ENCODE measurements at regions not wholly inside any gene's neighbourhood (a gene's known extent, or its start where the extent isn't known, plus 50 kb on each side); places are given as distances from the start of the nearest gene placed in this dataset.

DNA sequence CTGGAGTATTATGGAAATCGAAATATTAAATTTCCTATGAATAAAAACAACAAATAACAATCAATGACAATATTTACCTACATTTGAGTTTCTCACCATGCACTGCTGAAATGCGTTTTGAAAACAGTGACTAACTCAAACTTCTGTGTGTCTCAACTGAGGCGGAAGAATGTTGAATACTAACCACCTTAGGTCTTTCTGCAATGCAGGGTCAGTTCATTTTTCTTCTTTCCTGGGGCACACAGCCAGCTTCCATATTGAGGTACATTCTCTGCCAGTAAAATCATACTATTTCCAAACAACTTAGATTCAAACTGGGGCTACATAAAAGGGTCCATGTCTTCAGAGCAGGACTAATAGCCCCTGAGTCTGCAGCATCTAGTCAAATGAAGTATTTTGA lies 310.1 kb downstream of the UTRN start (continued):
- TF ChIP-seq, protein P1, sequence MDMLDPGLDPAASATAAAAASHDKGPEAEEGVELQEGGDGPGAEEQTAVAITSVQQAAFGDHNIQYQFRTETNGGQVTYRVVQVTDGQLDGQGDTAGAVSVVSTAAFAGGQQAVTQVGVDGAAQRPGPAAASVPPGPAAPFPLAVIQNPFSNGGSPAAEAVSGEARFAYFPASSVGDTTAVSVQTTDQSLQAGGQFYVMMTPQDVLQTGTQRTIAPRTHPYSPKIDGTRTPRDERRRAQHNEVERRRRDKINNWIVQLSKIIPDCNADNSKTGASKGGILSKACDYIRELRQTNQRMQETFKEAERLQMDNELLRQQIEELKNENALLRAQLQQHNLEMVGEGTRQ (IDR thresholded peaks at IDR 0.05; ENCODE audit: low read length) = no peak
- TF ChIP-seq POLR2AphosphoS5 (IDR thresholded peaks at IDR 0.05; ENCODE audit: low read depth, low read length) = no peak
- TF ChIP-seq, protein P2, sequence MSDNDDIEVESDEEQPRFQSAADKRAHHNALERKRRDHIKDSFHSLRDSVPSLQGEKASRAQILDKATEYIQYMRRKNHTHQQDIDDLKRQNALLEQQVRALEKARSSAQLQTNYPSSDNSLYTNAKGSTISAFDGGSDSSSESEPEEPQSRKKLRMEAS (IDR thresholded peaks at IDR 0.05) = no peak
- TF ChIP-seq EZH2 (IDR thresholded peaks at IDR 0.05; ENCODE audit: low read depth, low read length, severe bottlenecking) = no peak
- no peak for TF ChIP-seq RNF2 (IDR thresholded peaks at IDR 0.05; ENCODE audit: borderline replicate concordance, low read depth, low read length, missing control alignments, poor library complexity, severe bottlenecking)
- TF ChIP-seq SAP30 (IDR thresholded peaks at IDR 0.05; ENCODE audit: insufficient read depth, insufficient replicate concordance, low read length) = no peak
- TF ChIP-seq, protein P3, sequence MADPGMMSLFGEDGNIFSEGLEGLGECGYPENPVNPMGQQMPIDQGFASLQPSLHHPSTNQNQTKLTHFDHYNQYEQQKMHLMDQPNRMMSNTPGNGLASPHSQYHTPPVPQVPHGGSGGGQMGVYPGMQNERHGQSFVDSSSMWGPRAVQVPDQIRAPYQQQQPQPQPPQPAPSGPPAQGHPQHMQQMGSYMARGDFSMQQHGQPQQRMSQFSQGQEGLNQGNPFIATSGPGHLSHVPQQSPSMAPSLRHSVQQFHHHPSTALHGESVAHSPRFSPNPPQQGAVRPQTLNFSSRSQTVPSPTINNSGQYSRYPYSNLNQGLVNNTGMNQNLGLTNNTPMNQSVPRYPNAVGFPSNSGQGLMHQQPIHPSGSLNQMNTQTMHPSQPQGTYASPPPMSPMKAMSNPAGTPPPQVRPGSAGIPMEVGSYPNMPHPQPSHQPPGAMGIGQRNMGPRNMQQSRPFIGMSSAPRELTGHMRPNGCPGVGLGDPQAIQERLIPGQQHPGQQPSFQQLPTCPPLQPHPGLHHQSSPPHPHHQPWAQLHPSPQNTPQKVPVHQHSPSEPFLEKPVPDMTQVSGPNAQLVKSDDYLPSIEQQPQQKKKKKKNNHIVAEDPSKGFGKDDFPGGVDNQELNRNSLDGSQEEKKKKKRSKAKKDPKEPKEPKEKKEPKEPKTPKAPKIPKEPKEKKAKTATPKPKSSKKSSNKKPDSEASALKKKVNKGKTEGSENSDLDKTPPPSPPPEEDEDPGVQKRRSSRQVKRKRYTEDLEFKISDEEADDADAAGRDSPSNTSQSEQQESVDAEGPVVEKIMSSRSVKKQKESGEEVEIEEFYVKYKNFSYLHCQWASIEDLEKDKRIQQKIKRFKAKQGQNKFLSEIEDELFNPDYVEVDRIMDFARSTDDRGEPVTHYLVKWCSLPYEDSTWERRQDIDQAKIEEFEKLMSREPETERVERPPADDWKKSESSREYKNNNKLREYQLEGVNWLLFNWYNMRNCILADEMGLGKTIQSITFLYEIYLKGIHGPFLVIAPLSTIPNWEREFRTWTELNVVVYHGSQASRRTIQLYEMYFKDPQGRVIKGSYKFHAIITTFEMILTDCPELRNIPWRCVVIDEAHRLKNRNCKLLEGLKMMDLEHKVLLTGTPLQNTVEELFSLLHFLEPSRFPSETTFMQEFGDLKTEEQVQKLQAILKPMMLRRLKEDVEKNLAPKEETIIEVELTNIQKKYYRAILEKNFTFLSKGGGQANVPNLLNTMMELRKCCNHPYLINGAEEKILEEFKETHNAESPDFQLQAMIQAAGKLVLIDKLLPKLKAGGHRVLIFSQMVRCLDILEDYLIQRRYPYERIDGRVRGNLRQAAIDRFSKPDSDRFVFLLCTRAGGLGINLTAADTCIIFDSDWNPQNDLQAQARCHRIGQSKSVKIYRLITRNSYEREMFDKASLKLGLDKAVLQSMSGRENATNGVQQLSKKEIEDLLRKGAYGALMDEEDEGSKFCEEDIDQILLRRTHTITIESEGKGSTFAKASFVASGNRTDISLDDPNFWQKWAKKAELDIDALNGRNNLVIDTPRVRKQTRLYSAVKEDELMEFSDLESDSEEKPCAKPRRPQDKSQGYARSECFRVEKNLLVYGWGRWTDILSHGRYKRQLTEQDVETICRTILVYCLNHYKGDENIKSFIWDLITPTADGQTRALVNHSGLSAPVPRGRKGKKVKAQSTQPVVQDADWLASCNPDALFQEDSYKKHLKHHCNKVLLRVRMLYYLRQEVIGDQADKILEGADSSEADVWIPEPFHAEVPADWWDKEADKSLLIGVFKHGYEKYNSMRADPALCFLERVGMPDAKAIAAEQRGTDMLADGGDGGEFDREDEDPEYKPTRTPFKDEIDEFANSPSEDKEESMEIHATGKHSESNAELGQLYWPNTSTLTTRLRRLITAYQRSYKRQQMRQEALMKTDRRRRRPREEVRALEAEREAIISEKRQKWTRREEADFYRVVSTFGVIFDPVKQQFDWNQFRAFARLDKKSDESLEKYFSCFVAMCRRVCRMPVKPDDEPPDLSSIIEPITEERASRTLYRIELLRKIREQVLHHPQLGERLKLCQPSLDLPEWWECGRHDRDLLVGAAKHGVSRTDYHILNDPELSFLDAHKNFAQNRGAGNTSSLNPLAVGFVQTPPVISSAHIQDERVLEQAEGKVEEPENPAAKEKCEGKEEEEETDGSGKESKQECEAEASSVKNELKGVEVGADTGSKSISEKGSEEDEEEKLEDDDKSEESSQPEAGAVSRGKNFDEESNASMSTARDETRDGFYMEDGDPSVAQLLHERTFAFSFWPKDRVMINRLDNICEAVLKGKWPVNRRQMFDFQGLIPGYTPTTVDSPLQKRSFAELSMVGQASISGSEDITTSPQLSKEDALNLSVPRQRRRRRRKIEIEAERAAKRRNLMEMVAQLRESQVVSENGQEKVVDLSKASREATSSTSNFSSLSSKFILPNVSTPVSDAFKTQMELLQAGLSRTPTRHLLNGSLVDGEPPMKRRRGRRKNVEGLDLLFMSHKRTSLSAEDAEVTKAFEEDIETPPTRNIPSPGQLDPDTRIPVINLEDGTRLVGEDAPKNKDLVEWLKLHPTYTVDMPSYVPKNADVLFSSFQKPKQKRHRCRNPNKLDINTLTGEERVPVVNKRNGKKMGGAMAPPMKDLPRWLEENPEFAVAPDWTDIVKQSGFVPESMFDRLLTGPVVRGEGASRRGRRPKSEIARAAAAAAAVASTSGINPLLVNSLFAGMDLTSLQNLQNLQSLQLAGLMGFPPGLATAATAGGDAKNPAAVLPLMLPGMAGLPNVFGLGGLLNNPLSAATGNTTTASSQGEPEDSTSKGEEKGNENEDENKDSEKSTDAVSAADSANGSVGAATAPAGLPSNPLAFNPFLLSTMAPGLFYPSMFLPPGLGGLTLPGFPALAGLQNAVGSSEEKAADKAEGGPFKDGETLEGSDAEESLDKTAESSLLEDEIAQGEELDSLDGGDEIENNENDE (IDR thresholded peaks at IDR 0.05; ENCODE audit: insufficient replicate concordance, low read length) = no peak
- no peak for TF ChIP-seq SRF (IDR thresholded peaks at IDR 0.05; ENCODE audit: low read depth, low read length)

Data from H1 (cell line).